Loucy (cell line): ENCODE measurements at regions not wholly inside any gene's neighbourhood (a gene's known extent, or its start where the extent isn't known, plus 50 kb on each side); places are given as distances from the start of the nearest gene placed in this dataset.

Source experiments
- H2AFZ ChIP-seq: fragments of 200-600 bp; sonication (generic); 2 replicates; pipeline ENCODE4 v1.6.0; 2016; ENCODE audit warnings: antibody characterized with exemption, mild to moderate bottlenecking, low read length, moderate library complexity
- H3F3A ChIP-seq: fragments of 200-600 bp; 2 replicates; pipeline ENCODE4 v1.6.0; 2016; ENCODE audit warnings: antibody characterized with exemption, low read depth, mild to moderate bottlenecking
- H3K27me3 ChIP-seq: fragments of 200-600 bp; sonication (generic); 2 replicates; pipeline ENCODE4 v1.6.1; 2014; ENCODE audit warnings: low read length, mild to moderate bottlenecking; ENCODE audit not compliant: insufficient read depth, poor library complexity, severe bottlenecking
- H3K36me3 ChIP-seq: fragments of 200-600 bp; sonication (generic); 2 replicates; pipeline ENCODE4 v1.6.1; 2016; ENCODE audit warnings: low read length; ENCODE audit not compliant: insufficient read depth
- H3K4me1 ChIP-seq: fragments of 200-600 bp; sonication (generic); 2 replicates; pipeline ENCODE4 v1.5.1; 2014; ENCODE audit warnings: low read length, mild to moderate bottlenecking; ENCODE audit not compliant: insufficient read depth, poor library complexity, severe bottlenecking
- H3K4me2 ChIP-seq: fragments of 200-600 bp; sonication (generic); 2 replicates; pipeline ENCODE4 v1.6.0; 2014; ENCODE audit warnings: antibody characterized with exemption, low read length, low read depth, mild to moderate bottlenecking; ENCODE audit not compliant: poor library complexity, severe bottlenecking
- H3K4me3 ChIP-seq: fragments of 200-600 bp; sonication (generic); 2 replicates; pipeline ENCODE4 v1.5.1; 2014; ENCODE audit warnings: low read length, mild to moderate bottlenecking, mixed read lengths; ENCODE audit not compliant: poor library complexity, severe bottlenecking
- H3K79me2 ChIP-seq: fragments of 200-600 bp; sonication (generic); 2 replicates; pipeline ENCODE4 v1.6.1; 2014; ENCODE audit warnings: low read length; ENCODE audit not compliant: insufficient read depth
- H3K9ac ChIP-seq: fragments of 200-600 bp; sonication (generic); 2 replicates; pipeline ENCODE4 v1.6.0; 2014; ENCODE audit warnings: mild to moderate bottlenecking, low read depth, low read length, moderate library complexity; ENCODE audit not compliant: poor library complexity, severe bottlenecking
- H3K9me2 ChIP-seq: fragments of 200-600 bp; sonication (generic); replicated peaks from 2 replicates; pipeline ENCODE4 v1.6.1; 2016; ENCODE audit warnings: low read depth, low read length, mixed read lengths
- H3K9me3 ChIP-seq: fragments of 200-600 bp; sonication (generic); 2 replicates; pipeline ENCODE4 v1.6.1; 2014; ENCODE audit warnings: mild to moderate bottlenecking, antibody characterized with exemption, low read length, low read depth; ENCODE audit not compliant: insufficient read depth
- H4K20me1 ChIP-seq: fragments of 200-600 bp; sonication (generic); 2 replicates; pipeline ENCODE4 v1.6.0; 2014; ENCODE audit warnings: antibody characterized with exemption, low read length, mild to moderate bottlenecking; ENCODE audit not compliant: insufficient read depth, poor library complexity, severe bottlenecking
- CTCF ChIP-seq: fragments of 200-600 bp; sonication (generic); conservative IDR thresholded peaks from 2 replicates; pipeline ENCODE4 v1.5.1; 2014; ENCODE audit warnings: mild to moderate bottlenecking, antibody characterized with exemption, low read length
- EZH2phosphoT487 ChIP-seq: fragments of 200-600 bp; IDR thresholded peaks from 2 replicates; pipeline ENCODE4 v1.6.1; 2018; ENCODE audit warnings: antibody characterized with exemption, mild to moderate bottlenecking, moderate library complexity, borderline replicate concordance

GRCh38 chr2:21640046-21640445 is 516.3 kb downstream of the TDRD15 start:
- no peak for TF ChIP-seq CTCF
- TF ChIP-seq EZH2phosphoT487 = no peak
- no peak overlapping the region for H2AFZ ChIP-seq
- H3K4me3 ChIP-seq = no peak overlapping the region
- H3K36me3 ChIP-seq = no peaks in the 10 kb centered on the region
- no peaks in the 10 kb centered on the region for H3K9me3 ChIP-seq
- no peaks in the 10 kb centered on the region for H3K27me3 ChIP-seq
- no peak overlapping the region for H3K4me2 ChIP-seq
- no peaks in the 10 kb centered on the region for H3K4me1 ChIP-seq
- no peak overlapping the region for H3K9ac ChIP-seq
- H3F3A ChIP-seq = no peaks in the 10 kb centered on the region
- H3K79me2 ChIP-seq = no peaks in the 10 kb centered on the region
- H3K9me2 ChIP-seq = no peaks in the 10 kb centered on the region
- H4K20me1 ChIP-seq = no peaks in the 10 kb centered on the region

- H3K9me3 ChIP-seq = no peaks in the 10 kb centered on the region
- H3K9me2 ChIP-seq = no peaks in the 10 kb centered on the region
- no peak overlapping the region for H2AFZ ChIP-seq
- no peak overlapping the region for H3K4me3 ChIP-seq
- no peaks in the 10 kb centered on the region for H4K20me1 ChIP-seq
- no peak overlapping the region for H3K9ac ChIP-seq
- no peaks in the 10 kb centered on the region for H3K79me2 ChIP-seq
- no peaks in the 10 kb centered on the region for H3K27me3 ChIP-seq
- H3F3A ChIP-seq = no peaks in the 10 kb centered on the region
- no peaks in the 10 kb centered on the region for H3K4me1 ChIP-seq
- no peaks in the 10 kb centered on the region for H3K36me3 ChIP-seq
- no peak overlapping the region for H3K4me2 ChIP-seq
- TF ChIP-seq CTCF (no peak), EZH2phosphoT487 (no peak)
Observed at GRCh38 chr2:21642647-21643046, 518.9 kb downstream of the TDRD15 start.

GRCh38 chr2:21643180-21643579 is 519.4 kb downstream of the TDRD15 start:
- Histone ChIP-seq H3K9me3 (no peaks in the 10 kb centered on the region), H3K4me1 (no peaks in the 10 kb centered on the region), H3K9ac (no peak overlapping the region), H4K20me1 (no peaks in the 10 kb centered on the region), H3K4me2 (no peak overlapping the region), H3K27me3 (no peaks in the 10 kb centered on the region), H2AFZ (no peak overlapping the region), H3K4me3 (no peak overlapping the region), H3F3A (no peaks in the 10 kb centered on the region), H3K9me2 (no peaks in the 10 kb centered on the region), H3K36me3 (no peaks in the 10 kb centered on the region), H3K79me2 (no peaks in the 10 kb centered on the region)
- TF ChIP-seq EZH2phosphoT487 = no peak
- no peak for TF ChIP-seq CTCF
